ENCODE measurements at regions not wholly inside any gene's neighbourhood (a gene's known extent, or its start where the extent isn't known, plus 50 kb on each side); places are given as distances from the start of the nearest gene placed in this dataset.

- TF ChIP-seq RXRA (IDR thresholded peaks at IDR 0.05) (no peak), RAD21 (IDR thresholded peaks at IDR 0.05) (no peak)
- TF ChIP-seq, protein P1, sequence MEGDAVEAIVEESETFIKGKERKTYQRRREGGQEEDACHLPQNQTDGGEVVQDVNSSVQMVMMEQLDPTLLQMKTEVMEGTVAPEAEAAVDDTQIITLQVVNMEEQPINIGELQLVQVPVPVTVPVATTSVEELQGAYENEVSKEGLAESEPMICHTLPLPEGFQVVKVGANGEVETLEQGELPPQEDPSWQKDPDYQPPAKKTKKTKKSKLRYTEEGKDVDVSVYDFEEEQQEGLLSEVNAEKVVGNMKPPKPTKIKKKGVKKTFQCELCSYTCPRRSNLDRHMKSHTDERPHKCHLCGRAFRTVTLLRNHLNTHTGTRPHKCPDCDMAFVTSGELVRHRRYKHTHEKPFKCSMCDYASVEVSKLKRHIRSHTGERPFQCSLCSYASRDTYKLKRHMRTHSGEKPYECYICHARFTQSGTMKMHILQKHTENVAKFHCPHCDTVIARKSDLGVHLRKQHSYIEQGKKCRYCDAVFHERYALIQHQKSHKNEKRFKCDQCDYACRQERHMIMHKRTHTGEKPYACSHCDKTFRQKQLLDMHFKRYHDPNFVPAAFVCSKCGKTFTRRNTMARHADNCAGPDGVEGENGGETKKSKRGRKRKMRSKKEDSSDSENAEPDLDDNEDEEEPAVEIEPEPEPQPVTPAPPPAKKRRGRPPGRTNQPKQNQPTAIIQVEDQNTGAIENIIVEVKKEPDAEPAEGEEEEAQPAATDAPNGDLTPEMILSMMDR (IDR thresholded peaks at IDR 0.05; ENCODE audit: low read depth, low read length, missing input control), result no peak
Measured at GRCh38 chr2:100703739-100704138, 116.2 kb upstream of the NPAS2 start.
